ENCODE measurements at regions not wholly inside any gene's neighbourhood (a gene's known extent, or its start where the extent isn't known, plus 50 kb on each side); places are given as distances from the start of the nearest gene placed in this dataset.

- in situ Hi-C loops (cut with HindIII; ENCODE audit: low sequenced_read_pairs): no loop called here
Observed at GRCh38 chr4:11496351-11496829, 67.7 kb upstream of the HS3ST1 start.

DNA sequence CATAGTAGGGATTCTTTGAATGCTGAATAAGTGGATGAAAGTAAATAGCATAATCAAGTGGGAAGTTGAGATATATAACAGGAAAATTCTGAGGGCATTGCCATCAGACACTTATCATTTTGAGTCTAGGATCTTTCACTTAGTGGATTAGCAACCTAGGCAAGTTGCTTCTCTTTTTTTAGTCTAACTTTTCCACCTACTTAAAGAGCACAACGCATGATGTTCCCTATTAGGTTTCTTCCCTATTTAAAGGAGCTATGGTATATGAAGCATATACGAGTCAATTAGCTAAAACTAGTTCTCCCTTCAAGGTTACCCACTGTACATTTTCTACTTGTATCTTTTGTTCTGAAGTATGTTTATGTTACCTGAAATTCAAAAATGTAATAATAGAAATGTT, 67.1 kb upstream of the HS3ST1 start:
- DNase-seq (ENCODE audit: low spot score): no peak
- in situ Hi-C loops (cut with HindIII; ENCODE audit: low sequenced_read_pairs): no loop called here

More at GRCh38 chr4:11496351-11496829, 67.7 kb upstream of the HS3ST1 start:
- DNase-seq (ENCODE audit: low spot score): no peak

GRCh38 chr4:11495291-11495690, 66.6 kb upstream of the HS3ST1 start:
- in situ Hi-C loops (cut with HindIII; ENCODE audit: low sequenced_read_pairs): no loop called here
- DNase-seq (ENCODE audit: low spot score): no peak

- no peak for DNase-seq (ENCODE audit: low spot score)
- in situ Hi-C loops (cut with HindIII; ENCODE audit: low sequenced_read_pairs): no loop called here
Observed at GRCh38 chr4:11494232-11494631, 65.5 kb upstream of the HS3ST1 start.

DNA sequence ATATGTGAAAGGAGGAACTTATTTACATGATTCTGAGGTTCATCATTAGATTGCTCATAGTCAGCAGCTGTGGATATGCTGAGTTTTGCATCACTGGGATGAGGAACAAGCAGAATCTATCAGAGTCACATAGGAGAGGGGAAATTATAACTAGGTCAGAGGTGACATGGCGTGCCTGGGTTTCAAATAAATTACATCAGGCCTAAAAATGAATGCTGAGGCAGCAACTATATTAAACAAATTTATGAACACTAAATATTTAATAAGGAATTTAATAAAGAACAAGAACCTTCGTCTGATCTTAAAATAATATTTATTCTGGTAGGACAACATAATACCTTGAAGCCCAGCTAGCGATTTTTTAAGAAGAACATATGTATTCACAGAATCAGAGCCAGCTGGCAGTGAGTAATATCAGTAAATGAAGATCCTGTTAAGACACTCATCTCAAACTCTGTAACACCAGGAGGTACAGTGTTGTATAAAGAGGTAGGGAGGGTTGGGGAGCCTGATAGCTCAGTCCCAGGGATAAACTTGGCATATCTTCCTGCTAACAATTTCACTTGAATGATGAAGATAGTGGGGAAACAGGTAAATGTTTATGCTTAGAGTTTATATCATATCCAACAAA, 60.9 kb upstream of the HS3ST1 start:
- DNase-seq (ENCODE audit: low spot score): no peak
- in situ Hi-C loops (cut with HindIII; ENCODE audit: low sequenced_read_pairs): no loop called here

DNA sequence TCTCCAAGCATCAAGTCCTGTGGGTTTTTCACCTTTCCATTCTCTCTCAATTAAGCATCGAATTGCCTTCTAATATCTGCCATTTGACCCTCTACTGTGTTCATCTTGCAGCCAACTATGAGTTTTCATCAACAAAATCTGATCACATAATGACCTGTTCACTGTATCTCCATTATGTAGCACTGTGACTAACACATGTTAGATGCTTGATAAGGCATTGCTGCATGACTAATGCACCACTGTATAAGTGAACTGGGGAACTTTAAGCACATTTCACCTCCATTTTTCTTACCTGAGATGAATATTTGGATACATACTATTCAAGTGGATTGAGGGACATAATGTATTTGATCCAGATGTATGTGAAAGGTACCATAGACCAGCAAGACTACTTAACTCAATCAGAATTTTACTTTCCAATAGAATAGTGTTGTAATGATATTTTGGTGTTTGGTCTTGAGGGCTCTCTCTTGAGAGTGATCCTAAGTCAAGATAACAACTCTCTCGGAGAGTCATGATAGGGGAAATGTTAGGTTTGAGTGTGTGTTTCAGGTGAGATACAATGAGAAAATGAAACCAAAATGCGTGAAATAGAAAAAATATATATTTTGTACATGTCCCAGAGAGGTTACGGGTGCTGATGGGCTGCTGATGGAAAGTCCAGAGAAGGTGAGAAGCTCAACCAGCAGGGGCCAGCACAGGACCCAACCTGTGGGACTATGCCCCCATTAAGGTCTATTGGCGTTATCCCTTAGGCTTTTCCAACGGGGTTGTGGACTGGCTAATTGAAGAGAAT, 60.2 kb upstream of the HS3ST1 start:
- DNase-seq (ENCODE audit: low spot score): no peak
- in situ Hi-C loops (cut with HindIII; ENCODE audit: low sequenced_read_pairs): no loop called here

DNA sequence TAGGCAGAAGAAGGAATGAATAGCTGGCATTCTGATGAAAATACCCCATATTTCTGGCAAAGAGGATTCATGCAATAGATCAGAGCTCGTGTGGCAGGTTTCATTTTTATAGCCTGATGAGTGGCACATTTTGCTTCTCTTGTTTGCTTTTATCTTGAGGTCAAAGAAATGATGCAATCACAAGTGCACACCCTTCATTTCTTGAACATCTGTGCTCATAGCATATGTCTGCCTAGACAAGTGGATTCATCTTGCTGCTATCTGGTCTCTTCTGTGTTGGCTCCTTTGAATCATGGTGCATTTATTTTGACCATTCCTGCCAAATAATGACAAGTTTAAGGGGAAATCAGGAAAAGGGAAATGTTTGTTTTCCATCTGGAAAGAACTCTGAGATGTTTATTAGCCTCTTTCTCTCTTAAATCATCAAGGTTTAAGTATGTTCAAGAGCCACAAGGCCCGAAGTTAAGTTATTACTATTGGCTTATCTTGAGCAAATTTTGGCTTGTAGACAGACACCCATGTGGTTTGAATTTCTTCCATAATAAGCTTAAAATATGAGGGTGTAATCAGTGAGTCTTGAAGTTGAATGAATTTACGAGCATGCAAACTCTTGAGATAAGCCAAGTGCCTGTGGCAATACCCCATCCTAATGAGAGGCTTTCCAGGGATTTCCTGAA, 59.3 kb upstream of the HS3ST1 start:
- in situ Hi-C loops (cut with HindIII; ENCODE audit: low sequenced_read_pairs): no loop called here
- no peak for DNase-seq (ENCODE audit: low spot score)

GRCh38 chr4:11487139-11487538, 58.4 kb upstream of the HS3ST1 start:
- no peak for DNase-seq (ENCODE audit: low spot score)

DNA sequence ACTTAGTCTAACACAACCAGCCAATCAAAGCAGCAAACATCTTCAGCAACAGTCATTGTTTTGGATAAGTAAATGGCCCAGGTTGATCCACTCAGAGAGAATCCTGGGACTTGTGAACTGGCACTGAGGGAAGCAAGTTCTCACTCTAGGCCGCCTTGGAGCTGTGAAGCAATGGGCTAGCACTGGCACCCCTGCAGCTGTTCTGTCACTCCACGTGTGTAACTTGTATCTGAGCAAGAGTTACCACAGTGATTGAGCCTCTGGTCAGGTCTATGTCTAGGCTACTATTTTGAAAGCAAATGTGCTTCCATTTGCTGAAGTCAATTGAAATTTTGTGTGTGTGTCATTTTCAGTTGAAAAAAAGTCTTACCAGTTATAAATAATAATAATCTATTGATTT, 57.2 kb upstream of the HS3ST1 start:
- in situ Hi-C loops (cut with HindIII; ENCODE audit: low sequenced_read_pairs): no loop called here
- no peak for DNase-seq (ENCODE audit: low spot score)

More at GRCh38 chr4:11487139-11487538, 58.4 kb upstream of the HS3ST1 start:
- in situ Hi-C loops (cut with HindIII; ENCODE audit: low sequenced_read_pairs): no loop called here

DNA sequence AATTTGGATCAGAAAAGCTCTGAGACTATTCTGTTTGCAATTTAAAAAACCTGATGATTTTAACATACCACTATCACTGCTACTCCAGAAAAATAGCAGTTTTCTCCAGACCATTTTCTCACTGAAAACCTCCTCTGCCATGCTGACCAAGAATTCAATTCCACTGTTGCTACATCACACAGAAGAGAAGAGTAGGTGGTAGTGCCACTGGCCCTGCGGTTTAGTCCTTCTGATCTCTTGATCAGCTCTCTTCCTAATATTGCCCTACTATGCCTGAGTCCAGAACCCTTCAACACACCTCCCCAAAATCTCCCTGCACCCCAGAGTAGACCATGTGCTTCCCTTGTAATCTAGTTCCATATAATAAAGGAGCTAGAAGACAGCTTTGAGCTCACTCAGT, 55.8 kb upstream of the HS3ST1 start:
- in situ Hi-C loops (cut with HindIII; ENCODE audit: low sequenced_read_pairs): no loop called here
- DNase-seq (ENCODE audit: low spot score): no peak

GRCh38 chr4:11483046-11483445, 54.4 kb upstream of the HS3ST1 start:
- in situ Hi-C loops (cut with HindIII; ENCODE audit: low sequenced_read_pairs): no loop called here
- no peak for DNase-seq (ENCODE audit: low spot score)

- in situ Hi-C loops (cut with HindIII; ENCODE audit: low sequenced_read_pairs): no loop called here
- no peak for DNase-seq (ENCODE audit: low spot score)
Observed at GRCh38 chr4:11480683-11481082, 52.0 kb upstream of the HS3ST1 start.

All from G401 (cell line).